Neural cell (in vitro differentiated cells): ENCODE measurements at regions not wholly inside any gene's neighbourhood (a gene's known extent, or its start where the extent isn't known, plus 50 kb on each side); places are given as distances from the start of the nearest gene placed in this dataset.
"Not testable (repeated sequence)": the region's sequence is repeated elsewhere in the genome, so short reads cannot be mapped to it uniquely, and the experiment has no call there.

ENCODE experiments used
- H2AFZ ChIP-seq: fragments of 200-600, 300-800 bp; sonication (generic), shearing (Covaris generic); 2 replicates; pipeline ENCODE4 v1.6.0; 2014; ENCODE audit warnings: low read depth, mild to moderate bottlenecking, antibody characterized with exemption, low read length, moderate library complexity
- H3F3A ChIP-seq: fragments of 200-600 bp; shearing (Covaris generic); 2 replicates; pipeline ENCODE4 v1.6.1; 2016; ENCODE audit warnings: mild to moderate bottlenecking, moderate library complexity, mixed read lengths, antibody characterized with exemption, low read length; ENCODE audit not compliant: insufficient read depth, poor library complexity, severe bottlenecking
- H3K27ac ChIP-seq: fragments of 200-600, 300-800 bp; sonication (generic), shearing (Covaris generic); 2 replicates; pipeline ENCODE4 v1.5.1; 2014; ENCODE audit warnings: mild to moderate bottlenecking, low read length, moderate library complexity
- H3K27me3 ChIP-seq: fragments of 300-800, 200-600 bp; sonication (generic), shearing (Covaris generic); 2 replicates; pipeline ENCODE4 v1.6.0; 2014; ENCODE audit warnings: mild to moderate bottlenecking, low read depth, low read length, moderate library complexity; ENCODE audit not compliant: insufficient read depth
- H3K36me3 ChIP-seq: fragments of 300-800, 200-600 bp; sonication (generic), shearing (Covaris generic); 2 replicates; pipeline ENCODE4 v1.5.1; 2014; ENCODE audit warnings: mild to moderate bottlenecking, antibody characterized with exemption, low read length, moderate library complexity; ENCODE audit not compliant: insufficient read depth
- H3K4me2 ChIP-seq: fragments of 300-800, 200-600 bp; sonication (generic), shearing (Covaris generic); 2 replicates; pipeline ENCODE4 v1.6.0; 2014; ENCODE audit warnings: mild to moderate bottlenecking, low read length
- H3K4me3 ChIP-seq: fragments of 300-800, 200-600 bp; sonication (generic), shearing (Covaris generic); 2 replicates; pipeline ENCODE4 v1.5.1; 2014; ENCODE audit warnings: mild to moderate bottlenecking, low read length, moderate library complexity
- H3K79me2 ChIP-seq: fragments of 200-600 bp; shearing (Covaris generic); replicated peaks from 2 replicates; pipeline ENCODE4 v1.6.0; 2014; ENCODE audit warnings: mild to moderate bottlenecking, low read length, moderate library complexity; ENCODE audit not compliant: insufficient read depth
- H3K9ac ChIP-seq: fragments of 300-800, 200-600 bp; sonication (generic), shearing (Covaris generic); 2 replicates; pipeline ENCODE4 v1.6.1; 2016; ENCODE audit warnings: mild to moderate bottlenecking, low read length, mixed read lengths
- H3K9me2 ChIP-seq: fragments of 200-600 bp; shearing (Covaris generic); 2 replicates; pipeline ENCODE4 v1.6.1; 2016; ENCODE audit warnings: mild to moderate bottlenecking, low read length, mixed read lengths; ENCODE audit not compliant: insufficient read depth
- H3K9me3 ChIP-seq: fragments of 200-600, 300-800 bp; sonication (generic), shearing (Covaris generic); 2 replicates; pipeline ENCODE4 v1.6.1; 2016; ENCODE audit warnings: mild to moderate bottlenecking, mixed run types, low read length, moderate library complexity, mixed read lengths
- H4K20me1 ChIP-seq: fragments of 200-600 bp; shearing (Covaris generic); 2 replicates; pipeline ENCODE4 v1.6.1; 2016; ENCODE audit warnings: mild to moderate bottlenecking, mixed run types; ENCODE audit not compliant: insufficient read depth
- EP300 ChIP-seq: fragments of 450-650 bp; conservative IDR thresholded peaks from 2 replicates; pipeline ENCODE4 v1.6.1; 2014; ENCODE audit warnings: antibody characterized with exemption, mild to moderate bottlenecking, moderate library complexity; ENCODE audit not compliant: poor library complexity, severe bottlenecking
- EZH2 ChIP-seq: fragments of 200-600, 300-800 bp; shearing (Covaris generic), sonication (generic); IDR thresholded peaks from 2 replicates; pipeline ENCODE4 v1.6.1; 2014; ENCODE audit warnings: antibody characterized with exemption, low read length, borderline replicate concordance, mild to moderate bottlenecking; ENCODE audit not compliant: insufficient read depth, poor library complexity, severe bottlenecking
- MXI1 ChIP-seq: fragments of 450-650 bp; conservative IDR thresholded peaks from 2 replicates; pipeline ENCODE4 v1.6.1; 2014; ENCODE audit warnings: antibody characterized with exemption, mild to moderate bottlenecking; ENCODE audit not compliant: poor library complexity, severe bottlenecking
- POLR2AphosphoS5 ChIP-seq: IDR thresholded peaks from 2 replicates; pipeline ENCODE4 v1.6.1; 2012
- RAD21 ChIP-seq: fragments of 450-650 bp; conservative IDR thresholded peaks from 2 replicates; pipeline ENCODE4 v1.6.1; 2014; ENCODE audit warnings: antibody characterized with exemption, mild to moderate bottlenecking, moderate library complexity
- SMC3 ChIP-seq: fragments of 450-650 bp; conservative IDR thresholded peaks from 2 replicates; pipeline ENCODE4 v1.6.1; 2014; ENCODE audit warnings: antibody characterized with exemption, mild to moderate bottlenecking, moderate library complexity; ENCODE audit not compliant: poor library complexity
- TAF1 ChIP-seq: IDR thresholded peaks from 2 replicates; pipeline ENCODE4 v1.6.1; 2012; ENCODE audit warnings: low read depth
- TF ChIP-seq, protein P1 (sequence below): IDR thresholded peaks from 2 replicates; pipeline ENCODE4 v1.6.1; 2012; ENCODE audit warnings: borderline replicate concordance
- TF ChIP-seq, protein P2 (sequence below): fragments of 450-650 bp; IDR thresholded peaks from 2 replicates; pipeline ENCODE4 v1.5.1; 2014; ENCODE audit warnings: antibody characterized with exemption, mild to moderate bottlenecking, moderate library complexity; ENCODE audit not compliant: poor library complexity, severe bottlenecking

DNA sequence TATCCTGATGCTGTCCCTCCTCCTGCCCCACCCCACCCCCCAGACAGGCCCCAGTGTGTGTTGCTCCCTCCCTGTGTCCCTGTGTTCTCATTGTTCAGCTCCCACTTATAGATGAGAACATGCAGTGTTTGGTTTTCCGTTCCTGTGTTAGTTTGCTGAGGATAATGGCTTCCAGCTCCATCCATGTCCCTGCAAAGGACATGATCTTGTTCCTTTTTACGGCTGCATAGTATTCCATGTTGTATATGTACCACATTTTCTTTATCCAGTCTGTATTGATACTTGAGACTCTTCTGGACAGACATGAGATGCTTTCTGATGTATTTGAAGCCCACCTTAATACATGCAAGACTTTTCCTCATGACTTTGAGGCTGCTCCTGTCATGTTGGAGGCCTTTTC lies 91.8 kb upstream of the USP9X start:
- H2AFZ ChIP-seq, H4K20me1 ChIP-seq, H3K27ac ChIP-seq, H3K27me3 ChIP-seq, H3F3A ChIP-seq, H3K4me3 ChIP-seq, H3K36me3 ChIP-seq, H3K9me2 ChIP-seq, H3K9me3 ChIP-seq, H3K9ac ChIP-seq, H3K79me2 ChIP-seq, H3K4me2 ChIP-seq: not testable (repeated sequence)

DNA sequence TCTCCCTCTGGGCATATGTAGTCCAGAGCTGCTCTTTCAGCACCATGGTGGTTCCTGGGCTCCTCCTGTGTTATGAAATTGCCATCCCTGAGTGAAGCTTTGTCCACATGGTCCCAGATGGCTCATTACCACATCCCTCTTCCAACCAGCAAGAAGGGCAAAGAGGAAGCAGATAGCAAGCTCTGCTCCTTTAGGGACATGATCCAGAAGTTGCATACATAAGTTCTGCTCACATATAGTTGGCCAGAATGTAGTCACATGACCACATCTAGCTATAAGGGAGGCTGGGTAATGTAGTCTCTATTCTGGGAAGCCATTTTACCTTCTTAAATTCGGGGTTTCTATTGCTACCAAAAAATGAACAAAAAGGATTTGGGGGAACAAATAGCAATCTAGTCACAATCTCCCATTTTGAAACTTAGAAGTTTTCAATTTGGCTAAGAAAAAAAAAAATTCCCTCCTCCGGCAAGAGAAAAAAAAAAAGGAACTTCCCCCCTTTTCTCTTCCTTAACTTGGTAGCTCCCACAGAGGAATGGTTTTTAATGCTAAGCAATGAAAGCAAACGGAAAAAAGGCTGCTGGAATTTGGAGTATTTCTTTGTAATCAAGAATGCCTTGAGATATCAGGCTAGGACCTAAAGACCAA lies 88.2 kb upstream of the USP9X start:
- no peaks in the 10 kb centered on the region for H3K9me2 ChIP-seq
- no peaks in the 10 kb centered on the region for H3K36me3 ChIP-seq
- no peaks in the 10 kb centered on the region for H4K20me1 ChIP-seq
- TF ChIP-seq, protein P1, sequence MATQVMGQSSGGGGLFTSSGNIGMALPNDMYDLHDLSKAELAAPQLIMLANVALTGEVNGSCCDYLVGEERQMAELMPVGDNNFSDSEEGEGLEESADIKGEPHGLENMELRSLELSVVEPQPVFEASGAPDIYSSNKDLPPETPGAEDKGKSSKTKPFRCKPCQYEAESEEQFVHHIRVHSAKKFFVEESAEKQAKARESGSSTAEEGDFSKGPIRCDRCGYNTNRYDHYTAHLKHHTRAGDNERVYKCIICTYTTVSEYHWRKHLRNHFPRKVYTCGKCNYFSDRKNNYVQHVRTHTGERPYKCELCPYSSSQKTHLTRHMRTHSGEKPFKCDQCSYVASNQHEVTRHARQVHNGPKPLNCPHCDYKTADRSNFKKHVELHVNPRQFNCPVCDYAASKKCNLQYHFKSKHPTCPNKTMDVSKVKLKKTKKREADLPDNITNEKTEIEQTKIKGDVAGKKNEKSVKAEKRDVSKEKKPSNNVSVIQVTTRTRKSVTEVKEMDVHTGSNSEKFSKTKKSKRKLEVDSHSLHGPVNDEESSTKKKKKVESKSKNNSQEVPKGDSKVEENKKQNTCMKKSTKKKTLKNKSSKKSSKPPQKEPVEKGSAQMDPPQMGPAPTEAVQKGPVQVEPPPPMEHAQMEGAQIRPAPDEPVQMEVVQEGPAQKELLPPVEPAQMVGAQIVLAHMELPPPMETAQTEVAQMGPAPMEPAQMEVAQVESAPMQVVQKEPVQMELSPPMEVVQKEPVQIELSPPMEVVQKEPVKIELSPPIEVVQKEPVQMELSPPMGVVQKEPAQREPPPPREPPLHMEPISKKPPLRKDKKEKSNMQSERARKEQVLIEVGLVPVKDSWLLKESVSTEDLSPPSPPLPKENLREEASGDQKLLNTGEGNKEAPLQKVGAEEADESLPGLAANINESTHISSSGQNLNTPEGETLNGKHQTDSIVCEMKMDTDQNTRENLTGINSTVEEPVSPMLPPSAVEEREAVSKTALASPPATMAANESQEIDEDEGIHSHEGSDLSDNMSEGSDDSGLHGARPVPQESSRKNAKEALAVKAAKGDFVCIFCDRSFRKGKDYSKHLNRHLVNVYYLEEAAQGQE = no peak
- TF ChIP-seq SMC3 = no peak
- TF ChIP-seq, protein P2, sequence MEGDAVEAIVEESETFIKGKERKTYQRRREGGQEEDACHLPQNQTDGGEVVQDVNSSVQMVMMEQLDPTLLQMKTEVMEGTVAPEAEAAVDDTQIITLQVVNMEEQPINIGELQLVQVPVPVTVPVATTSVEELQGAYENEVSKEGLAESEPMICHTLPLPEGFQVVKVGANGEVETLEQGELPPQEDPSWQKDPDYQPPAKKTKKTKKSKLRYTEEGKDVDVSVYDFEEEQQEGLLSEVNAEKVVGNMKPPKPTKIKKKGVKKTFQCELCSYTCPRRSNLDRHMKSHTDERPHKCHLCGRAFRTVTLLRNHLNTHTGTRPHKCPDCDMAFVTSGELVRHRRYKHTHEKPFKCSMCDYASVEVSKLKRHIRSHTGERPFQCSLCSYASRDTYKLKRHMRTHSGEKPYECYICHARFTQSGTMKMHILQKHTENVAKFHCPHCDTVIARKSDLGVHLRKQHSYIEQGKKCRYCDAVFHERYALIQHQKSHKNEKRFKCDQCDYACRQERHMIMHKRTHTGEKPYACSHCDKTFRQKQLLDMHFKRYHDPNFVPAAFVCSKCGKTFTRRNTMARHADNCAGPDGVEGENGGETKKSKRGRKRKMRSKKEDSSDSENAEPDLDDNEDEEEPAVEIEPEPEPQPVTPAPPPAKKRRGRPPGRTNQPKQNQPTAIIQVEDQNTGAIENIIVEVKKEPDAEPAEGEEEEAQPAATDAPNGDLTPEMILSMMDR = no peak
- TF ChIP-seq EZH2 = no peak
- TF ChIP-seq POLR2AphosphoS5 = no peak
- TF ChIP-seq RAD21 = no peak
- TF ChIP-seq TAF1 = no peak
- no peak for TF ChIP-seq MXI1
- peak overlapping the region; percentile 45 for H2AFZ ChIP-seq
- H3K27me3 ChIP-seq = no peaks in the 10 kb centered on the region
- no peaks in the 10 kb centered on the region for H3K9me3 ChIP-seq
- no peaks in the 10 kb centered on the region for H3F3A ChIP-seq
- peak overlapping the region; percentile 54 for H3K4me3 ChIP-seq
- peak overlapping the region; percentile 65 for H3K27ac ChIP-seq
- peak overlapping the region; percentile 68 for H3K4me2 ChIP-seq
- no peaks in the 10 kb centered on the region for H3K79me2 ChIP-seq
- peak overlapping the region; percentile 52 for H3K9ac ChIP-seq

DNA sequence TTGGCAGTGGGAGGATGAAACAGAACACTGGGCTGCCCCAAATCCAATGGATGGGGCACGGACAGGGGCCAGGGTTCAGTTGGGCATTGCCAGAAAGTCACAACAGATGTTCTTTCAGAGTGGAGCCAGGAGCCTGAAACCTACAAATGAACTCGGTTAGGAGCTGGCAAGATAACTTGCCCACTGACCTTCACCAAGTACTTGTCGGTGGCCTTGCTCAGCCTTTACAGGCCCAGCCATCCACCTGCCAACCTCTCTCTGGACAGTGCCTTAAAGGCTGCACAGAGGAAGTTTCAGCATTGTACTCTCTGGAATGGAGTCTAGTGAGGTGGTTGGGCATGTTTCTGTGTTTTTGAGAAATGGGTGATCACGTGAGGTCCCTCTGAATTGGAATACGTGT lies 87.1 kb upstream of the USP9X start:
- Histone ChIP-seq H3K9me2 (no peaks in the 10 kb centered on the region), H3K4me2 (no peak overlapping the region), H3K4me3 (no peak overlapping the region), H2AFZ (no peak overlapping the region), H3F3A (no peaks in the 10 kb centered on the region), H3K27ac (no peak overlapping the region), H3K79me2 (no peaks in the 10 kb centered on the region), H3K9me3 (no peaks in the 10 kb centered on the region), H4K20me1 (no peaks in the 10 kb centered on the region), H3K9ac (no peak overlapping the region), H3K27me3 (no peaks in the 10 kb centered on the region), H3K36me3 (no peaks in the 10 kb centered on the region)
- TF ChIP-seq, protein P1 = no peak
- TF ChIP-seq SMC3 = no peak
- TF ChIP-seq EZH2 = no peak
- TF ChIP-seq POLR2AphosphoS5 = no peak
- TF ChIP-seq EP300 = no peak
- TF ChIP-seq MXI1 = no peak
- no peak for TF ChIP-seq RAD21
- no peak for TF ChIP-seq TAF1
- TF ChIP-seq, protein P2 = no peak
